IMR-90 (cell line): ENCODE measurements at regions not wholly inside any gene's neighbourhood (a gene's known extent, or its start where the extent isn't known, plus 50 kb on each side); places are given as distances from the start of the nearest gene placed in this dataset.

Experiments
- ATAC-seq: fragments of 200-7000 bp; cut with Tn5 transposase; 2 replicates; pipeline ENCODE4 v1.9.1; 2020; ENCODE audit warnings: low read depth, mild to moderate bottlenecking, moderate library complexity
- BruUV-seq: library from RNA; stranded (reverse); fragments of 400-500 nt; replicated peaks from 2 replicates; lab custom pipeline; 2021; lab: Mats Ljungman, UMichigan
- CTCF ChIA-PET: fragments of 300-600 bp; formaldehyde crosslinking; extraction: SDS; loops from one replicate; lab custom pipeline; 2021; ENCODE audit warnings: antibody characterized with exemption; lab: Yijun Ruan, JAX
- POLR2A ChIA-PET: fragments of 300-600 bp; sonication (Branson Sonifier 250); formaldehyde crosslinking; loops from one replicate; lab custom pipeline; 2022; ENCODE audit warnings: antibody characterized with exemption; ENCODE audit not compliant: unreplicated experiment; lab: Charles Lee
- DNase-seq: peaks from one replicate; pipeline ENCODE4 v3.0.0; 2013
- H2AFZ ChIP-seq: replicated peaks from 2 replicates; pipeline ENCODE3; 2013; ENCODE audit warnings: low read length, mild to moderate bottlenecking; ENCODE audit not compliant: poor library complexity
- H2AK5ac ChIP-seq: 2 replicates; pipeline ENCODE4 v1.6.1; 2013; ENCODE audit warnings: low read depth, low read length, inconsistent platforms
- H2AK9ac ChIP-seq: replicated peaks from 2 replicates; pipeline ENCODE3; 2013; ENCODE audit warnings: mild to moderate bottlenecking, low read depth, low read length, moderate library complexity; ENCODE audit not compliant: poor library complexity
- H2BK120ac ChIP-seq: 2 replicates; pipeline ENCODE4 v1.6.1; 2013; ENCODE audit warnings: low read depth, low read length, inconsistent platforms
- H2BK15ac ChIP-seq: 3 replicates; pipeline ENCODE4 v1.6.1; 2013; ENCODE audit warnings: low read depth, low read length, inconsistent platforms
- H2BK20ac ChIP-seq: 2 replicates; pipeline ENCODE4 v1.6.1; 2013; ENCODE audit warnings: low read depth, mild to moderate bottlenecking, inconsistent platforms, low read length, moderate library complexity
- H2BK5ac ChIP-seq: 2 replicates; pipeline ENCODE4 v1.6.1; 2013; ENCODE audit warnings: mild to moderate bottlenecking, low read depth, low read length, inconsistent platforms; ENCODE audit not compliant: poor library complexity, severe bottlenecking
- H3K14ac ChIP-seq: replicated peaks from 2 replicates; pipeline ENCODE4 v1.6.1; 2013; ENCODE audit warnings: low read depth, low read length, inconsistent platforms
- H3K18ac ChIP-seq: 2 replicates; pipeline ENCODE4 v1.6.1; 2013; ENCODE audit warnings: low read depth, low read length, control low read depth
- H3K23ac ChIP-seq: 2 replicates; pipeline ENCODE4 v1.6.1; 2013; ENCODE audit warnings: low read depth, low read length, inconsistent platforms
- H3K27ac ChIP-seq: 2 replicates; pipeline ENCODE4 v1.5.1; 2013; ENCODE audit warnings: mild to moderate bottlenecking, control low read depth, low read length; ENCODE audit not compliant: insufficient read depth
- H3K27me3 ChIP-seq: 2 replicates; pipeline ENCODE4 v1.6.1; 2013; ENCODE audit warnings: low read length; ENCODE audit not compliant: control insufficient read depth, insufficient read depth
- H3K36me3 ChIP-seq: 2 replicates; pipeline ENCODE4 v1.6.1; 2013; ENCODE audit warnings: low read length, mixed read lengths; ENCODE audit not compliant: control insufficient read depth, insufficient read depth
- H3K4ac ChIP-seq: 2 replicates; pipeline ENCODE4 v1.6.1; 2013; ENCODE audit warnings: low read depth, low read length, inconsistent platforms
- H3K4me1 ChIP-seq: 2 replicates; pipeline ENCODE4 v1.6.1; 2013; ENCODE audit warnings: low read length, mixed read lengths; ENCODE audit not compliant: control insufficient read depth, insufficient read depth
- H3K4me2 ChIP-seq: 2 replicates; pipeline ENCODE4 v1.6.1; 2013; ENCODE audit warnings: low read depth, mild to moderate bottlenecking, control low read depth, low read length, moderate library complexity
- H3K4me3 ChIP-seq: 2 replicates; pipeline ENCODE4 v1.5.1; 2013; ENCODE audit warnings: low read depth, mild to moderate bottlenecking, control low read depth, low read length, moderate library complexity; ENCODE audit not compliant: insufficient read depth
- H3K56ac ChIP-seq: 2 replicates; pipeline ENCODE4 v1.6.1; 2013; ENCODE audit warnings: low read length, inconsistent platforms; ENCODE audit not compliant: insufficient read depth; ENCODE audit errors: extremely low read depth
- H3K79me1 ChIP-seq, 2 experiments: 2 replicates each; pipeline ENCODE4 v1.6.1; 2013; ENCODE audit warnings: low read length in 2 of 2, inconsistent platforms in 1 of 2, low read depth in 1 of 2
- H3K9ac ChIP-seq: 2 replicates; pipeline ENCODE4 v1.6.1; 2013; ENCODE audit warnings: low read depth, low read length, control low read depth
- H3K9me1 ChIP-seq: 2 replicates; pipeline ENCODE4 v1.6.1; 2013; ENCODE audit warnings: low read length, inconsistent platforms; ENCODE audit not compliant: insufficient read depth
- H3K9me3 ChIP-seq: 2 replicates; pipeline ENCODE4 v1.6.1; 2013; ENCODE audit warnings: low read length; ENCODE audit not compliant: control insufficient read depth, insufficient read depth
- H4K20me1 ChIP-seq: 2 replicates; pipeline ENCODE4 v1.6.1; 2013; ENCODE audit warnings: low read length, inconsistent platforms; ENCODE audit not compliant: insufficient read depth
- H4K5ac ChIP-seq: 2 replicates; pipeline ENCODE4 v1.6.1; 2013; ENCODE audit warnings: mild to moderate bottlenecking, low read depth, low read length, control low read depth
- H4K8ac ChIP-seq, 2 experiments: 2 replicates each; pipeline ENCODE4 v1.6.1; 2013; ENCODE audit warnings: low read depth in 2 of 2, low read length in 2 of 2, control low read depth in 1 of 2, inconsistent platforms in 1 of 2
- H4K91ac ChIP-seq: 2 replicates; pipeline ENCODE4 v1.6.1; 2013; ENCODE audit warnings: low read depth, low read length, inconsistent platforms; ENCODE audit not compliant: insufficient read depth
- BHLHE40 ChIP-seq: fragments of 150-350 bp; IDR thresholded peaks from 2 replicates; pipeline ENCODE4 v1.6.1; 2016; ENCODE audit warnings: mild to moderate bottlenecking, low read depth, low read length
- CEBPB ChIP-seq: IDR thresholded peaks from 2 replicates; pipeline ENCODE4 v1.6.1; 2012; ENCODE audit warnings: low read depth, low read length, improper control_type of control experiment
- CHD1 ChIP-seq: IDR thresholded peaks from 2 replicates; pipeline ENCODE4 v1.6.1; 2012; ENCODE audit warnings: low read depth, low read length, improper control_type of control experiment
- CTCF ChIP-seq: conservative IDR thresholded peaks from 2 replicates; pipeline ENCODE4 v1.5.1; 2012; ENCODE audit warnings: mild to moderate bottlenecking, low read depth, low read length, improper control_type of control experiment
- ELK1 ChIP-seq: fragments of 150-350 bp; IDR thresholded peaks from 2 replicates; pipeline ENCODE4 v1.6.1; 2016; ENCODE audit warnings: low read depth, mild to moderate bottlenecking, low read length, moderate library complexity, borderline replicate concordance
- FOS ChIP-seq: fragments of 150-350 bp; IDR thresholded peaks from 2 replicates; pipeline ENCODE4 v1.6.1; 2016; ENCODE audit warnings: low read depth, low read length
- MAFK ChIP-seq: IDR thresholded peaks from 2 replicates; pipeline ENCODE4 v1.6.1; 2012; ENCODE audit warnings: low read depth, low read length, improper control_type of control experiment
- MAZ ChIP-seq: IDR thresholded peaks from 2 replicates; pipeline ENCODE4 v1.6.1; 2012; ENCODE audit warnings: low read depth, mild to moderate bottlenecking, low read length, improper control_type of control experiment, moderate library complexity, borderline replicate concordance
- MXI1 ChIP-seq: IDR thresholded peaks from 2 replicates; pipeline ENCODE4 v1.6.1; 2012; ENCODE audit warnings: low read depth, mild to moderate bottlenecking, low read length, moderate library complexity, borderline replicate concordance
- NFE2L2 ChIP-seq: fragments of 150-350 bp; IDR thresholded peaks from 2 replicates; pipeline ENCODE4 v1.6.1; 2016; ENCODE audit warnings: low read depth, mild to moderate bottlenecking, low read length
- POLR2A ChIP-seq: IDR thresholded peaks from 2 replicates; pipeline ENCODE4 v1.6.1; 2012; ENCODE audit warnings: mild to moderate bottlenecking, low read depth, low read length
- RAD21 ChIP-seq: IDR thresholded peaks from 2 replicates; pipeline ENCODE4 v1.6.1; 2012; ENCODE audit warnings: low read length, improper control_type of control experiment
- RCOR1 ChIP-seq: IDR thresholded peaks from 2 replicates; pipeline ENCODE4 v1.6.1; 2012; ENCODE audit warnings: mild to moderate bottlenecking, low read length, improper control_type of control experiment; ENCODE audit not compliant: insufficient replicate concordance
- RFX5 ChIP-seq: IDR thresholded peaks from 2 replicates; pipeline ENCODE4 v1.8.0; 2012; ENCODE audit warnings: low read depth, mild to moderate bottlenecking, low read length, moderate library complexity
- SMC3 ChIP-seq: fragments of 150-350 bp; IDR thresholded peaks from 2 replicates; pipeline ENCODE4 v1.6.1; 2016; ENCODE audit warnings: low read depth, mild to moderate bottlenecking, antibody characterized with exemption, low read length, moderate library complexity
- dilution Hi-C: fragments of 300-500 bp; cut with HindIII; formaldehyde crosslinking; loops from one replicate; pipeline ENCODE4 v1.14.3; 2018; ENCODE audit warnings: low sequenced_read_pairs; ENCODE audit not compliant: unreplicated experiment
- in situ Hi-C: fragments of 300-500 bp; cut with MboI; formaldehyde crosslinking; loops from 3 replicates; pipeline ENCODE4 v1.14.3; 2019; ENCODE audit warnings: low sequenced_read_pairs, inconsistent platforms, mixed read lengths
- intact Hi-C: fragments of 100-400 bp; cut with micrococcal nuclease; formaldehyde crosslinking; loops from 2 replicates; pipeline ENCODE4 v1.10.0; 2022
- TF ChIP-seq, protein P1 (sequence below): fragments of 150-350 bp; IDR thresholded peaks from 2 replicates; pipeline ENCODE4 v1.6.1; 2017; ENCODE audit warnings: mild to moderate bottlenecking, antibody characterized with exemption, low read length, low read depth

DNA sequence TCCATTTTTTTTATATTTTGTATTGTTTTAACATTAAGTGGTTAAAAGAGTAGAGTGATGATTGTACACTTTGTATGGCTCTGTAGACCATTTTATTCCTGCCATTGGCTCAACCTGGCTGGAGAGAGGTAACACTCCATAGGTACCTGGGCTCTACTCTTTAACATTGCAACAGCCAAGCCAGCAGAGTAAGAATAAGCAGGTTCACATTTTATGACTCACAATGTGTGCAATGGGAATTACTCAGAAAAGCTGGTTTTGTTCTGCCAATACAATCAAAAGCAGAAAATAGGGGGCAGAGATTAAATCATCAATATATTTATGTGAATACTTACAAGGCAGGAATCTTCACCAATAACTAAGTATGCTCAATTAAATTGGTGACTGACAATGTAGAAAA is 1324.0 kb downstream of the AMY1C start:
- DNase-seq (no peak), ATAC-seq (no peak)
- H2BK5ac ChIP-seq, result no peak overlapping the region
- H3K27ac ChIP-seq, result no peak overlapping the region
- H3K4me1 ChIP-seq, result no peaks in the 10 kb centered on the region
- H3K23ac ChIP-seq, result no peak overlapping the region
- dilution Hi-C loops (no loop called here), in situ Hi-C loops (no loop called here), intact Hi-C loops (no loop called here)
- no peak overlapping the region for H3K4me3 ChIP-seq
- no peak overlapping the region for H3K4me2 ChIP-seq
- H3K9ac ChIP-seq, result no peak overlapping the region
- no peaks in the 10 kb centered on the region for H4K20me1 ChIP-seq
- H2BK20ac ChIP-seq, result no peak overlapping the region
- no peak overlapping the region for H4K5ac ChIP-seq
- POLR2A ChIA-PET, result no interaction called here
- no peak overlapping the region for H4K91ac ChIP-seq
- H3K36me3 ChIP-seq, result no peaks in the 10 kb centered on the region
- H3K27me3 ChIP-seq, result no peaks in the 10 kb centered on the region
- BruUV-seq, result no TSS peak
- H3K56ac ChIP-seq, result no peak overlapping the region
- no peak overlapping the region for H2BK120ac ChIP-seq
- no peaks in the 10 kb centered on the region for H3K79me1 ChIP-seq
- TF ChIP-seq MAFK (no peak), POLR2A (no peak), SMC3 (no peak), FOS (no peak), BHLHE40 (no peak), RAD21 (no peak), MXI1 (no peak), ELK1 (no peak), RFX5 (no peak), RCOR1 (no peak), MAZ (no peak), CHD1 (no peak), CEBPB (no peak), CTCF (no peak), NFE2L2 (no peak)
- TF ChIP-seq, protein P1, sequence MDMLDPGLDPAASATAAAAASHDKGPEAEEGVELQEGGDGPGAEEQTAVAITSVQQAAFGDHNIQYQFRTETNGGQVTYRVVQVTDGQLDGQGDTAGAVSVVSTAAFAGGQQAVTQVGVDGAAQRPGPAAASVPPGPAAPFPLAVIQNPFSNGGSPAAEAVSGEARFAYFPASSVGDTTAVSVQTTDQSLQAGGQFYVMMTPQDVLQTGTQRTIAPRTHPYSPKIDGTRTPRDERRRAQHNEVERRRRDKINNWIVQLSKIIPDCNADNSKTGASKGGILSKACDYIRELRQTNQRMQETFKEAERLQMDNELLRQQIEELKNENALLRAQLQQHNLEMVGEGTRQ, result no peak
- no peak overlapping the region for H3K18ac ChIP-seq
- peaks cover 8% of the 10 kb centered on the region; the same call in 1 of the 2 replicates for H3K9me3 ChIP-seq
- no peak overlapping the region for H3K4ac ChIP-seq
- no peak overlapping the region for H2BK15ac ChIP-seq
- H3K14ac ChIP-seq, result no peak overlapping the region
- no peak overlapping the region for H2AFZ ChIP-seq
- no peaks in the 10 kb centered on the region for H3K9me1 ChIP-seq
- no peak overlapping the region for H2AK9ac ChIP-seq
- H2AK5ac ChIP-seq, result no peak overlapping the region
- CTCF ChIA-PET, result no interaction called here
- H4K8ac ChIP-seq, result no peak overlapping the region
